K562 (cell line): ENCODE measurements at regions not wholly inside any gene's neighbourhood (a gene's known extent, or its start where the extent isn't known, plus 50 kb on each side); places are given as distances from the start of the nearest gene placed in this dataset.

Experiments used
- ATAC-seq: fragments of 200-7000 bp; cut with Tn5 transposase; 3 replicates; pipeline ENCODE4 v1.9.1; 2020; ENCODE audit warnings: moderate library complexity
- BruUV-seq: library from RNA; stranded (reverse); fragments of 400-500 nt; replicated peaks from 2 replicates; lab custom pipeline; 2021; lab: Mats Ljungman, UMichigan
- CTCF ChIA-PET: fragments of 300-600 bp; formaldehyde crosslinking; extraction: SDS; loops from one replicate; lab custom pipeline; 2021; ENCODE audit warnings: low intra/inter-chr PET ratio; lab: Yijun Ruan, JAX
- POLR2A ChIA-PET: fragments of 300-600, 350-650 bp; sonication (Branson Sonifier 250); formaldehyde crosslinking; extraction: SDS; loops from one replicate; lab custom pipeline; 2021; ENCODE audit warnings: antibody characterized with exemption, inconsistent platforms; lab: Yijun Ruan, JAX
- DNase-seq, 4 experiments: peaks; one replicate each; pipeline versions ENCODE4 v3.0.0 to v3.0.0-alpha.2; 2011 to 2018; ENCODE audit warnings: low spot score in 3 of 4, mixed read lengths in 3 of 4; ENCODE audit errors: extremely low read depth in 1 of 4
- FAIRE-seq: peaks from 2 replicates; lab custom pipeline; 2011; peaks lifted over from hg19 to GRCh38; lab: Jason Lieb, UNC
- H2AFZ ChIP-seq: 2 replicates; pipeline ENCODE4 v1.6.0; 2011; ENCODE audit warnings: low read depth, low read length, control low read depth, inconsistent platforms
- H3K27ac ChIP-seq: fragments of 200-600 bp; 3 replicates; pipeline ENCODE4 v1.8.0; 2011; ENCODE audit warnings: low read depth, mild to moderate bottlenecking, control low read depth, inconsistent platforms, low read length, moderate library complexity, mixed read lengths; ENCODE audit errors: extremely low read depth
- H3K27me3 ChIP-seq, 2 experiments: fragments of 300-600 bp in 1 of 2; 2 replicates in 1 of 2; 3 replicates in 1 of 2; pipeline versions ENCODE4 v1.6.0 to v1.8.0; 2011; ENCODE audit warnings: inconsistent platforms in 2 of 2, low read length in 2 of 2, mild to moderate bottlenecking in 1 of 2, mixed read lengths in 1 of 2, moderate library complexity in 1 of 2; ENCODE audit not compliant: control insufficient read depth in 2 of 2, insufficient read depth in 2 of 2
- H3K36me3 ChIP-seq: fragments of 300-600 bp; 3 replicates; pipeline ENCODE4 v1.8.0; 2011; ENCODE audit warnings: mild to moderate bottlenecking, low read length, inconsistent platforms; ENCODE audit not compliant: control insufficient read depth, insufficient read depth
- H3K4me1 ChIP-seq, 2 experiments: fragments of 200-600 bp in 1 of 2; replicated peaks in 1 of 2; 2 replicates in 1 of 2; 3 replicates in 1 of 2; pipeline versions ENCODE4 v1.5.1 to v1.8.0; 2011; ENCODE audit warnings: inconsistent platforms in 2 of 2, low read length in 2 of 2, mild to moderate bottlenecking in 1 of 2, mixed read lengths in 1 of 2, moderate library complexity in 1 of 2; ENCODE audit not compliant: control insufficient read depth in 2 of 2, insufficient read depth in 2 of 2
- H3K4me2 ChIP-seq: 2 replicates; pipeline ENCODE4 v1.6.1; 2011; ENCODE audit warnings: low read length, control low read depth, inconsistent platforms, mixed read lengths; ENCODE audit not compliant: insufficient read depth
- H3K4me3 ChIP-seq: fragments of 200-600 bp; sonication (generic), shearing (Covaris generic); 2 replicates; pipeline ENCODE4 v1.5.1; 2016; ENCODE audit warnings: control low read depth, inconsistent platforms
- H3K79me2 ChIP-seq: fragments of 200-600 bp; 3 replicates; pipeline ENCODE4 v1.8.0; 2011; ENCODE audit warnings: low read length, inconsistent platforms; ENCODE audit not compliant: control insufficient read depth, insufficient read depth
- H3K9ac ChIP-seq, 2 experiments: 2 replicates each; pipeline versions ENCODE4 v1.6.0 to v1.6.1; 2011; ENCODE audit warnings: low read depth in 2 of 2, low read length in 2 of 2, control low read depth in 1 of 2, inconsistent platforms in 1 of 2, mild to moderate bottlenecking in 1 of 2, mixed read lengths in 1 of 2; ENCODE audit not compliant: insufficient read depth in 1 of 2
- H3K9me1 ChIP-seq: one replicate; pipeline ENCODE4 v1.6.0; 2011; ENCODE audit warnings: inconsistent platforms, mild to moderate bottlenecking, low read length, moderate library complexity; ENCODE audit not compliant: control insufficient read depth, insufficient read depth
- H3K9me3 ChIP-seq: replicated peaks from 2 replicates; pipeline ENCODE4 v1.5.1; 2011; ENCODE audit warnings: low read depth, low read length, inconsistent platforms; ENCODE audit not compliant: control insufficient read depth, insufficient read depth
- H4K20me1 ChIP-seq: replicated peaks from 2 replicates; pipeline ENCODE4 v1.6.1; 2011; ENCODE audit warnings: low read length, inconsistent platforms, mixed read lengths; ENCODE audit not compliant: control insufficient read depth, insufficient read depth
- C11orf30 ChIP-seq: fragments of 450-650 bp; IDR thresholded peaks from 2 replicates; pipeline ENCODE4 v1.6.1; 2016; ENCODE audit warnings: low read depth, mild to moderate bottlenecking
- THAP12 ChIP-seq: fragments of 250-450 bp; sonication (Bioruptor Pico); IDR thresholded peaks from 2 replicates; pipeline ENCODE4 v1.9.0; 2021; ENCODE audit warnings: mild to moderate bottlenecking, inconsistent platforms
- THRA ChIP-seq: fragments of 450-650 bp; IDR thresholded peaks from 2 replicates; pipeline ENCODE4 v1.6.1; 2017; ENCODE audit warnings: mild to moderate bottlenecking, moderate library complexity
- ZBTB12 ChIP-seq: fragments of 250-450 bp; sonication (Bioruptor Pico); IDR thresholded peaks from 2 replicates; pipeline ENCODE4 v1.4.0; 2020
- WGBS: fragments of 100-300 bp; shearing (Covaris generic); methylation state at CpG from one replicate; pipeline ENCODE4 v1.1.6; 2016; ENCODE audit warnings: low coverage, mixed read lengths; ENCODE audit not compliant: insufficient coverage; ENCODE audit errors: missing lambda C conversion rate; 5-methylcytosine and 5-hydroxymethylcytosine counted together
- in situ Hi-C: fragments of 300-500 bp; cut with MboI; formaldehyde crosslinking; loops from 4 replicates; pipeline ENCODE4 v1.15.0; 2018; ENCODE audit warnings: inconsistent platforms, mixed read lengths
- intact Hi-C: fragments of 100-400 bp; cut with micrococcal nuclease; formaldehyde crosslinking; loops from 2 replicates; pipeline ENCODE4 v1.14.2; 2022

- ATAC-seq, result no peak
- 0% methylated on average over 12 of the region's 12 CpGs for WGBS
- Histone ChIP-seq H4K20me1 (no peaks in the 10 kb centered on the region), H3K27ac (no peak overlapping the region), H3K36me3 (no peaks in the 10 kb centered on the region), H3K9me3 (no peaks in the 10 kb centered on the region), H3K9ac (no peak overlapping the region), H3K79me2 (no peaks in the 10 kb centered on the region), H3K4me2 (no peak overlapping the region), H3K4me3 (no peak overlapping the region), H2AFZ (no peak overlapping the region), H3K9me1 (no peaks in the 10 kb centered on the region), H3K4me1 (no peaks in the 10 kb centered on the region), H3K27me3 (peaks cover 0 to 9% of the 10 kb centered on the region in 2 experiments; a peak in 1 of 5 replicates)
- BruUV-seq, result no TSS peak
- POLR2A ChIA-PET, result interaction anchor here (0.6 to 0.8 kb wide), 2 partner anchors 42 to 95 kb away, joined by 3 read pairs; no protein-coding TSS in a partner anchor
- no peak for FAIRE-seq
- in situ Hi-C loops, result no loop called here
- CTCF ChIA-PET, result no interaction called here
- no peak for DNase-seq
- TF ChIP-seq THRA (no peak), THAP12 (no peak), C11orf30 (no peak), ZBTB12 (CRISPR knock-in tag) (no peak)
- intact Hi-C loops, result no loop called here
Observed at GRCh38 chr20:57782631-57783041, 72.8 kb upstream of the PMEPA1 start.
